MM.1S (cell line): ENCODE measurements at regions not wholly inside any gene's neighbourhood (a gene's known extent, or its start where the extent isn't known, plus 50 kb on each side); places are given as distances from the start of the nearest gene placed in this dataset.

ENCODE experiments used
- DNase-seq: peaks from one replicate; pipeline ENCODE4 v3.0.0-alpha.2; 2015
- H2AFZ ChIP-seq: fragments of 300-600 bp; sonication (generic); 2 replicates; pipeline ENCODE4 v1.6.0; 2016; ENCODE audit warnings: antibody characterized with exemption, low read length
- H3F3A ChIP-seq: fragments of 300-600 bp; sonication (generic); 2 replicates; pipeline ENCODE4 v1.6.1; 2016; ENCODE audit warnings: mild to moderate bottlenecking, antibody characterized with exemption, low read length, moderate library complexity, mixed read lengths; ENCODE audit not compliant: insufficient read depth
- H3K27ac ChIP-seq: fragments of 300-600 bp; sonication (generic); 2 replicates; pipeline ENCODE4 v1.5.1; 2016; ENCODE audit warnings: mild to moderate bottlenecking, low read length
- H3K27me3 ChIP-seq: fragments of 300-600 bp; sonication (generic); replicated peaks from 2 replicates; pipeline ENCODE4 v1.6.0; 2016; ENCODE audit warnings: low read length; ENCODE audit not compliant: insufficient read depth
- H3K36me3 ChIP-seq: fragments of 300-600 bp; sonication (generic); replicated peaks from 2 replicates; pipeline ENCODE4 v1.6.1; 2016; ENCODE audit warnings: mild to moderate bottlenecking, low read length, mixed read lengths; ENCODE audit not compliant: insufficient read depth
- H3K4me1 ChIP-seq: fragments of 300-600 bp; sonication (generic); 2 replicates; pipeline ENCODE4 v1.6.1; 2016; ENCODE audit warnings: low read length, mixed read lengths
- H3K4me2 ChIP-seq: fragments of 300-600 bp; sonication (generic); 2 replicates; pipeline ENCODE4 v1.6.0; 2016; ENCODE audit warnings: low read depth, low read length
- H3K4me3 ChIP-seq: fragments of 300-600 bp; sonication (generic); 2 replicates; pipeline ENCODE4 v1.5.1; 2016; ENCODE audit warnings: low read length, mixed read lengths
- H3K79me2 ChIP-seq: fragments of 300-600 bp; sonication (generic); 2 replicates; pipeline ENCODE4 v1.6.1; 2016; ENCODE audit warnings: mixed run types, low read length, mixed read lengths
- H3K9ac ChIP-seq: fragments of 300-600 bp; sonication (generic); 2 replicates; pipeline ENCODE4 v1.6.1; 2016; ENCODE audit warnings: low read length, mixed read lengths
- H3K9me2 ChIP-seq: fragments of 300-600 bp; sonication (generic); replicated peaks from 2 replicates; pipeline ENCODE4 v1.6.1; 2016; ENCODE audit warnings: mild to moderate bottlenecking, low read length, mixed read lengths; ENCODE audit not compliant: insufficient read depth
- H3K9me3 ChIP-seq: fragments of 300-600 bp; sonication (generic); replicated peaks from 2 replicates; pipeline ENCODE4 v1.6.1; 2016; ENCODE audit warnings: mild to moderate bottlenecking, low read length, mixed read lengths; ENCODE audit not compliant: insufficient read depth
- H4K20me1 ChIP-seq: fragments of 300-600 bp; sonication (generic); 2 replicates; pipeline ENCODE4 v1.6.1; 2016; ENCODE audit warnings: mild to moderate bottlenecking, low read length, moderate library complexity, mixed read lengths; ENCODE audit not compliant: insufficient read depth
- EZH2 ChIP-seq: fragments of 300-600 bp; sonication (generic); optimal IDR thresholded peaks from 2 replicates; pipeline ENCODE3; 2017; ENCODE audit warnings: low read depth, mild to moderate bottlenecking, antibody characterized with exemption, low read length, mixed read lengths
- EZH2phosphoT487 ChIP-seq: fragments of 300-600 bp; sonication (generic); IDR thresholded peaks from 2 replicates; pipeline ENCODE4 v1.6.1; 2018; ENCODE audit warnings: antibody characterized with exemption, low read length
- TF ChIP-seq, protein P1 (sequence below): fragments of 300-600 bp; sonication (generic); IDR thresholded peaks from 2 replicates; pipeline ENCODE4 v1.5.1; 2016; ENCODE audit warnings: antibody characterized with exemption, low read length, mixed read lengths

GRCh38 chr12:24366514-24366913 lies 417.0 kb upstream of the SOX5 start:
- H3K9me2 ChIP-seq = no peaks in the 10 kb centered on the region
- TF ChIP-seq EZH2 (no peak), EZH2phosphoT487 (no peak)
- TF ChIP-seq, protein P1, sequence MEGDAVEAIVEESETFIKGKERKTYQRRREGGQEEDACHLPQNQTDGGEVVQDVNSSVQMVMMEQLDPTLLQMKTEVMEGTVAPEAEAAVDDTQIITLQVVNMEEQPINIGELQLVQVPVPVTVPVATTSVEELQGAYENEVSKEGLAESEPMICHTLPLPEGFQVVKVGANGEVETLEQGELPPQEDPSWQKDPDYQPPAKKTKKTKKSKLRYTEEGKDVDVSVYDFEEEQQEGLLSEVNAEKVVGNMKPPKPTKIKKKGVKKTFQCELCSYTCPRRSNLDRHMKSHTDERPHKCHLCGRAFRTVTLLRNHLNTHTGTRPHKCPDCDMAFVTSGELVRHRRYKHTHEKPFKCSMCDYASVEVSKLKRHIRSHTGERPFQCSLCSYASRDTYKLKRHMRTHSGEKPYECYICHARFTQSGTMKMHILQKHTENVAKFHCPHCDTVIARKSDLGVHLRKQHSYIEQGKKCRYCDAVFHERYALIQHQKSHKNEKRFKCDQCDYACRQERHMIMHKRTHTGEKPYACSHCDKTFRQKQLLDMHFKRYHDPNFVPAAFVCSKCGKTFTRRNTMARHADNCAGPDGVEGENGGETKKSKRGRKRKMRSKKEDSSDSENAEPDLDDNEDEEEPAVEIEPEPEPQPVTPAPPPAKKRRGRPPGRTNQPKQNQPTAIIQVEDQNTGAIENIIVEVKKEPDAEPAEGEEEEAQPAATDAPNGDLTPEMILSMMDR = no peak

GRCh38 chr12:24364921-24365320 lies 415.5 kb upstream of the SOX5 start:
- Histone ChIP-seq H3K27ac (no peak overlapping the region), H3K4me3 (no peak overlapping the region), H3K9me3 (no peaks in the 10 kb centered on the region), H3K27me3 (no peaks in the 10 kb centered on the region), H3K4me1 (no peaks in the 10 kb centered on the region), H3K79me2 (no peaks in the 10 kb centered on the region), H3K9me2 (no peaks in the 10 kb centered on the region), H2AFZ (no peak overlapping the region), H3K9ac (no peak overlapping the region), H3F3A (no peaks in the 10 kb centered on the region), H3K36me3 (no peaks in the 10 kb centered on the region), H3K4me2 (no peak overlapping the region), H4K20me1 (no peaks in the 10 kb centered on the region)
- DNase-seq = no peak
- TF ChIP-seq EZH2phosphoT487 (no peak), EZH2 (no peak)
- TF ChIP-seq, protein P1 = no peak

More at GRCh38 chr12:24366514-24366913, 417.0 kb upstream of the SOX5 start:
- Histone ChIP-seq H3K9ac (no peak overlapping the region), H3K79me2 (no peaks in the 10 kb centered on the region), H4K20me1 (no peaks in the 10 kb centered on the region), H3K4me2 (no peak overlapping the region), H3K4me1 (no peaks in the 10 kb centered on the region), H3K4me3 (no peak overlapping the region), H3K27me3 (no peaks in the 10 kb centered on the region), H2AFZ (no peak overlapping the region), H3K27ac (no peak overlapping the region), H3K9me3 (no peaks in the 10 kb centered on the region), H3F3A (no peaks in the 10 kb centered on the region), H3K36me3 (no peaks in the 10 kb centered on the region)
- no peak for DNase-seq

- H3K9ac ChIP-seq = no peak overlapping the region
- H3K36me3 ChIP-seq = no peaks in the 10 kb centered on the region
- no peaks in the 10 kb centered on the region for H3K9me3 ChIP-seq
- H3K27me3 ChIP-seq = no peaks in the 10 kb centered on the region
- H3K9me2 ChIP-seq = no peaks in the 10 kb centered on the region
- no peaks in the 10 kb centered on the region for H4K20me1 ChIP-seq
- no peak for TF ChIP-seq EZH2phosphoT487
- no peak for TF ChIP-seq EZH2
- TF ChIP-seq, protein P1 = no peak
- no peak overlapping the region for H3K4me2 ChIP-seq
- no peaks in the 10 kb centered on the region for H3K79me2 ChIP-seq
- H3K4me1 ChIP-seq = no peaks in the 10 kb centered on the region
- no peak overlapping the region for H3K4me3 ChIP-seq
- DNase-seq = no peak
- H3F3A ChIP-seq = no peaks in the 10 kb centered on the region
- H3K27ac ChIP-seq = no peak overlapping the region
- no peak overlapping the region for H2AFZ ChIP-seq
Observed at GRCh38 chr12:24363177-24363754, 413.8 kb upstream of the SOX5 start.
